SIG-M5 treated with dmso at 0.1 percent for 504 hours (cell line): ENCODE measurements at regions not wholly inside any gene's neighbourhood (a gene's known extent, or its start where the extent isn't known, plus 50 kb on each side); places are given as distances from the start of the nearest gene placed in this dataset.

ENCODE experiments used
- DNase-seq: peaks from one replicate; lab custom pipeline; 2025; ENCODE audit not compliant: unreplicated experiment; lab: John Stamatoyannopoulos, UW

- DNase-seq = no peak
Measured at GRCh38 chr2:47238638-47239037, 62.3 kb upstream of the CALM2 start.

- DNase-seq = no peak
Measured at GRCh38 chr2:47237375-47238334, 61.3 kb upstream of the CALM2 start.

- no peak for DNase-seq
Measured at GRCh38 chr2:47236503-47237215, 60.3 kb upstream of the CALM2 start.

GRCh38 chr2:47235132-47235531 is 58.8 kb upstream of the CALM2 start:
- DNase-seq = no peak

- DNase-seq = no peak
Measured at GRCh38 chr2:47234456-47234855, 58.1 kb upstream of the CALM2 start.

- DNase-seq = no peak
Measured at GRCh38 chr2:47232738-47233415, 56.6 kb upstream of the CALM2 start.

GRCh38 chr2:47230418-47230817 is 54.1 kb upstream of the CALM2 start:
- no peak for DNase-seq

- no peak for DNase-seq
Measured at GRCh38 chr2:47227532-47228279, 51.4 kb upstream of the CALM2 start.

GRCh38 chr2:47226923-47227220 is 50.6 kb upstream of the CALM2 start:
- DNase-seq = no peak

- no peak for DNase-seq
Measured at GRCh38 chr2:47226132-47226922, 50.0 kb upstream of the CALM2 start.
